ENCODE measurements at regions not wholly inside any gene's neighbourhood (a gene's known extent, or its start where the extent isn't known, plus 50 kb on each side); places are given as distances from the start of the nearest gene placed in this dataset.
"Not testable (repeated sequence)": the region's sequence is repeated elsewhere in the genome, so short reads cannot be mapped to it uniquely, and the experiment has no call there.

- no peak for TF ChIP-seq POU6F1 (CRISPR knock-in tag; IDR thresholded peaks at IDR 0.05; ENCODE audit: borderline replicate concordance, low read depth)
These were observed 56.0 kb upstream of the PTH start (continued) for GRCh38 chr11:13551834-13552233.

- TF ChIP-seq POU6F1 (CRISPR knock-in tag; IDR thresholded peaks at IDR 0.05; ENCODE audit: borderline replicate concordance, low read depth) (no peak), ZC3H10 (CRISPR knock-in tag; IDR thresholded peaks at IDR 0.05) (no peak), CSRNP3 (CRISPR knock-in tag; IDR thresholded peaks at IDR 0.05) (no peak), ARNTL (CRISPR knock-in tag; IDR thresholded peaks at IDR 0.05; ENCODE audit: borderline replicate concordance, low read depth) (no peak)
- no peak for ATAC-seq
These were observed 55.0 kb upstream of the PTH start for GRCh38 chr11:13550761-13551160.

GRCh38 chr11:13546092-13546491, 50.3 kb upstream of the PTH start:
- not testable (repeated sequence) for ATAC-seq
